22Rv1 (cell line): ENCODE measurements at regions not wholly inside any gene's neighbourhood (a gene's known extent, or its start where the extent isn't known, plus 50 kb on each side); places are given as distances from the start of the nearest gene placed in this dataset.

Experiments
- CTCF ChIP-seq: fragments of 450-650 bp; IDR thresholded peaks from 2 replicates; pipeline ENCODE4 v1.5.1; 2017; ENCODE audit warnings: mild to moderate bottlenecking
- ZFX ChIP-seq: fragments of 450-650 bp; IDR thresholded peaks from 2 replicates; pipeline ENCODE4 v1.6.1; 2017; ENCODE audit warnings: antibody characterized with exemption, borderline replicate concordance

GRCh38 chr2:146540271-146540932 lies 1304.4 kb upstream of the ACVR2A start:
- TF ChIP-seq CTCF (no peak), ZFX (no peak)
